CD8-positive, alpha-beta memory T cell (primary cell): ENCODE measurements at regions not wholly inside any gene's neighbourhood (a gene's known extent, or its start where the extent isn't known, plus 50 kb on each side); places are given as distances from the start of the nearest gene placed in this dataset.

ENCODE experiments used
- CTCF ChIA-PET: fragments of 350-600 bp; sonication (Branson Sonifier 250); formaldehyde crosslinking; loops from one replicate; lab custom pipeline; 2021; ENCODE audit warnings: antibody characterized with exemption; lab: Charles Lee
- POLR2A ChIA-PET: fragments of 350-600 bp; sonication (Branson Sonifier 250); formaldehyde crosslinking; loops from one replicate; lab custom pipeline; 2021; ENCODE audit warnings: antibody characterized with exemption; lab: Charles Lee
- DNase-seq, 5 donors: peaks; one replicate each; pipeline versions ENCODE4 v3.0.0 to v3.0.0-alpha.2; 2020 to 2022; ENCODE audit warnings: mixed read lengths in 1 of 5
- H3K27ac ChIP-seq: one replicate; pipeline ENCODE4 v1.7.0; 2013; ENCODE audit warnings: low read depth, mild to moderate bottlenecking, low read length, moderate library complexity
- H3K27me3 ChIP-seq: 2 replicates; pipeline ENCODE4 v1.7.0; 2013; ENCODE audit warnings: low read length, mild to moderate bottlenecking; ENCODE audit not compliant: insufficient read depth, poor library complexity, severe bottlenecking
- H3K36me3 ChIP-seq: 2 replicates; pipeline ENCODE4 v1.7.0; 2013; ENCODE audit warnings: mild to moderate bottlenecking, low read length, moderate library complexity; ENCODE audit not compliant: insufficient read depth
- H3K4me1 ChIP-seq: 2 replicates; pipeline ENCODE4 v1.7.0; 2013; ENCODE audit warnings: mild to moderate bottlenecking, low read length, moderate library complexity; ENCODE audit not compliant: insufficient read depth
- H3K4me3 ChIP-seq: 2 replicates; pipeline ENCODE4 v1.7.0; 2013; ENCODE audit warnings: mild to moderate bottlenecking, low read length
- H3K9me3 ChIP-seq: 2 replicates; pipeline ENCODE4 v1.7.0; 2013; ENCODE audit warnings: mild to moderate bottlenecking, low read length
- H3K27ac Mint-ChIP-seq, 8 donors: one replicate each; pipeline ENCODE4 v1.8.0; 2020 to 2021; ENCODE audit warnings: mixed read lengths in 8 of 8, mild to moderate bottlenecking in 6 of 8, inconsistent platforms in 3 of 8, moderate library complexity in 3 of 8
- H3K27me3 Mint-ChIP-seq, 2 donors: one replicate each; pipeline ENCODE4 v1.8.0; 2020 to 2021; ENCODE audit warnings: mixed read lengths in 2 of 2, mild to moderate bottlenecking in 1 of 2, moderate library complexity in 1 of 2
- H3K36me3 Mint-ChIP-seq, 3 donors: one replicate each; pipeline ENCODE4 v1.8.0; 2020 to 2021; ENCODE audit warnings: mixed read lengths in 3 of 3, inconsistent platforms in 1 of 3, mild to moderate bottlenecking in 1 of 3
- H3K4me1 Mint-ChIP-seq, 3 donors: one replicate each; pipeline ENCODE4 v1.8.0; 2020 to 2021; ENCODE audit warnings: mixed read lengths in 3 of 3, inconsistent platforms in 1 of 3, mild to moderate bottlenecking in 1 of 3
- H3K4me3 Mint-ChIP-seq, 7 donors: one replicate each; pipeline ENCODE4 v1.8.0; 2020 to 2021; ENCODE audit warnings: mixed read lengths in 7 of 7, mild to moderate bottlenecking in 6 of 7, moderate library complexity in 4 of 7, inconsistent platforms in 2 of 7
- H3K9me3 Mint-ChIP-seq, 5 donors: one replicate each; pipeline ENCODE4 v1.8.0; 2020 to 2022; ENCODE audit warnings: mixed read lengths in 5 of 5, mild to moderate bottlenecking in 3 of 5, moderate library complexity in 2 of 5, inconsistent platforms in 1 of 5

DNA sequence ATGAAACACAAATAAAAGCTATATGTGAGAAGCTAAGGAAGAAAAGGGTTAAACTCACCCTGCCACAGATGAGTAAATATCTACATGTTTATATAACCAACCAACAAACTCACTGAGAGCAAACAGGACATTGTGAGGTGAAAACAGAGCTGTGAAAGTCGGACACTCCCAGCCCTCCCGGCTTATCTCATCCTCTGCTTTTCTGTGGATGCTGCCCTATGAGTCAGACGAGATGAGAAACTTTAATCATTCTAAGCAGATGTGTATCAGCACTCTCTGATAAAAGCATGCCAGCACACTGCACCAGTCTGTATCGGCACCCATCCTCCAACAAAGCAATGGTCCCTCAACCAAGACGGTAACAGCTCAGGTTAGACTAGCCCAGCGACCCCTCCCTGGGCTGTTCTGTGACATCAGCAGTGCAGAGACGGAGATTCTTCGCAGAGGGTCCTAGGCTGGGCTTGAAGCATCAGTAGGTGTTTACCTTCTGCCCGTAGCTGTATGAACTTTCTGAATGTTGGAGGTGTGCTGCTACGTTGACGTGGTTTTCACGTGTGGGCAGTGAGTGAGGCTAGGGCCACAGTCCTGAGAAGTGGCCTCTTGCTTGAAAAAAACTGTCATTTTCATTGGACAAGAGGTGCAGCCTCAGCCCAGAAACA lies 119.8 kb upstream of the ALDH1A3 start:
- no peaks in the 10 kb centered on the region for H3K36me3 ChIP-seq
- H3K27me3 Mint-ChIP-seq = peaks cover 16 to 32% of the 10 kb centered on the region in 2 donors
- H3K4me3 ChIP-seq = no peak overlapping the region
- no peaks in the 10 kb centered on the region for H3K4me1 Mint-ChIP-seq
- no peak overlapping the region for H3K27ac ChIP-seq
- no peaks in the 10 kb centered on the region for H3K27me3 ChIP-seq
- H3K9me3 Mint-ChIP-seq = no peaks in the 10 kb centered on the region
- POLR2A ChIA-PET = no interaction called here
- CTCF ChIA-PET = no interaction called here
- no peak overlapping the region for H3K27ac Mint-ChIP-seq
- no peaks in the 10 kb centered on the region for H3K4me1 ChIP-seq
- no peak for DNase-seq
- H3K36me3 Mint-ChIP-seq = no peaks in the 10 kb centered on the region
- H3K9me3 ChIP-seq = no peaks in the 10 kb centered on the region
- H3K4me3 Mint-ChIP-seq = no peak overlapping the region

DNA sequence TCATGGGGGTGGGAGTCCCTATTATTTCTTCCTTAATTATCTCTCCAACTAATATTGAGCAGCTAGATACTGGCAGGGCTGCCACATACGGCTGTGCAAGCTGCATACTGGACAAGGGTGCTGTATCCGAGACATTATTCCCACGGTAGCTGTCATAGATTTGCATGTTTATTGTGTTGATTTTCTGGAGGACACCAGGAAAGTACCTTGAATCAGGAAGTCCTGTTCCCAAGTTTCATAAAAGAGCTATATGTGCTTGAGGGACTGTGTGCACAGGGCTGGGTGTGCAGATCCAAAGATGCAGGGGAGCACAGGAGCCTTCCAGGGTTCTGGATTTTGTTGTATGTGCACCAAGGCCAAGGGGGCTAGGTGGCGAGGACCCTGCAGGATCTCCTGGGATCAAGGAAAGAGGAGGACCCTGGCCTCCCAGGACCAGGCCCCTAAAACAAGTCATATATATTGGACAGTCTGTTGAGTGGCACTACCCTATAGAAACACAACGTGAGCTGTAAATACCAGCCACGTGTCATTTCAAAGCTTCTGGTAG lies 119.2 kb upstream of the ALDH1A3 start:
- ChIA-PET CTCF (no interaction called here), POLR2A (no interaction called here)
- no peak overlapping the region for H3K4me3 Mint-ChIP-seq
- Histone ChIP-seq H3K4me1 (no peaks in the 10 kb centered on the region), H3K36me3 (no peaks in the 10 kb centered on the region), H3K27ac (no peak overlapping the region), H3K9me3 (no peaks in the 10 kb centered on the region), H3K27me3 (no peaks in the 10 kb centered on the region), H3K4me3 (no peak overlapping the region)
- H3K27me3 Mint-ChIP-seq = peaks cover 16 to 35% of the 10 kb centered on the region in 2 donors
- no peaks in the 10 kb centered on the region for H3K4me1 Mint-ChIP-seq
- no peak for DNase-seq
- H3K9me3 Mint-ChIP-seq = no peaks in the 10 kb centered on the region
- H3K27ac Mint-ChIP-seq = no peak overlapping the region
- no peaks in the 10 kb centered on the region for H3K36me3 Mint-ChIP-seq

DNA sequence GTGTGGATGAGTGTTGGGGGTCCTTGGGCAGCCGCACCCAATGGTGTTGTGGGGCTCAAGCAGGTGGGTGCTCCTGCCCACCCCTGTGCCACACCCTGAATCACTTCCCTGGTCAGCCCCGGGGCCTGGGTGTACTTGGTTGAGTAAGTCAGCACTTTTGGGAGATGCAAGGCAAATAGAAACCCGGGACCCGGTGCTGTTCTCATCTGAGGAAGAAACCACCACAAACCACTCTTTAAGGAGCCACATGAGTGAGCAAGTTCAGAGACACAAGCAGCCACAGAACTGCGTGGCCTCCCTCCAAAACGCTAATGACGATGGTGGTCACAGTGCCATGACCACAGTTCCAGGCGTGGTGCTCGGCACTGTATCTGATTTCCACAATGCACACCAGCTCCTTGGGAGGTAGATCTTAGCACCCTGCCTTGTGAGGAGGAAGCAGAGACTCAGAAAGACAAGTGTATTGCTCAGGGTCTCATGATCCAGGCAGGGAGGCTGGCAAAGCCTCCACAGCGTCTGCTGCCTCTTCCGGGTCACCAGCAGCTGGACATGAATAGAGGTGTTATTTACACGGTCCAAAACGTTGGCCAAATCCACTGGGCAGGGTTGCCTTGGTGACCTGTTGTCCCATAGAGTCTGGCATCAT lies 118.2 kb upstream of the ALDH1A3 start:
- H3K4me1 ChIP-seq = no peaks in the 10 kb centered on the region
- Mint-ChIP-seq H3K27me3 (peaks cover 16 to 35% of the 10 kb centered on the region in 2 donors), H3K36me3 (no peaks in the 10 kb centered on the region), H3K4me1 (no peaks in the 10 kb centered on the region), H3K9me3 (no peaks in the 10 kb centered on the region), H3K4me3 (no peak overlapping the region), H3K27ac (no peak overlapping the region)
- ChIA-PET CTCF (no interaction called here), POLR2A (no interaction called here)
- DNase-seq = no peak
- H3K9me3 ChIP-seq = no peaks in the 10 kb centered on the region
- H3K27me3 ChIP-seq = no peaks in the 10 kb centered on the region
- no peak overlapping the region for H3K27ac ChIP-seq
- H3K4me3 ChIP-seq = no peak overlapping the region
- no peaks in the 10 kb centered on the region for H3K36me3 ChIP-seq

DNA sequence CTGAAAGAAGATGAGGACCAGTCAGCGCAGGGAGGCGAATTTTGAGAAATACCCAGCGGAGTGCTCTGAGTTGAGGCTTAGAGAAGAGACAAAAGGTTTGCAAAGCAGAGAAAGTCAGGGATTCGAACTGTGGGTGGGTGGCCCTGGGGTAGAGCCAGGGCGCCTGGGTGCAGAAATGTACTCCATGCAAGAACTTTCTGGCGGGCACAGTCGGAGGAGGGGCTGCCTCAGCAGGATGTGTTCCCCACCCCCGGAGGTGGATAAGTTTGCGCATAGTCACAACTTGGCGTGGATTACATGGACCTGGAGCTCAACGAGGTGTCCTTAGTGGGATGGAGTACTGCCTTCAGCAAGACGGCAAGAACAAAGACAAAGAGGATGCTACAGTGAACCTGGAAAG lies 117.3 kb upstream of the ALDH1A3 start:
- H3K27ac Mint-ChIP-seq = no peak overlapping the region
- H3K9me3 Mint-ChIP-seq = peaks cover 0 to under 1% (median 0%) of the 10 kb centered on the region in 5 donors
- no peaks in the 10 kb centered on the region for H3K36me3 Mint-ChIP-seq
- peaks cover 14 to 30% of the 10 kb centered on the region in 2 donors for H3K27me3 Mint-ChIP-seq
- Histone ChIP-seq H3K4me3 (no peak overlapping the region), H3K36me3 (no peaks in the 10 kb centered on the region), H3K27ac (no peak overlapping the region), H3K27me3 (no peaks in the 10 kb centered on the region), H3K9me3 (no peaks in the 10 kb centered on the region), H3K4me1 (no peaks in the 10 kb centered on the region)
- no peak for DNase-seq
- H3K4me1 Mint-ChIP-seq = no peaks in the 10 kb centered on the region
- POLR2A ChIA-PET = no interaction called here
- H3K4me3 Mint-ChIP-seq = no peak overlapping the region
- CTCF ChIA-PET = no interaction called here

DNA sequence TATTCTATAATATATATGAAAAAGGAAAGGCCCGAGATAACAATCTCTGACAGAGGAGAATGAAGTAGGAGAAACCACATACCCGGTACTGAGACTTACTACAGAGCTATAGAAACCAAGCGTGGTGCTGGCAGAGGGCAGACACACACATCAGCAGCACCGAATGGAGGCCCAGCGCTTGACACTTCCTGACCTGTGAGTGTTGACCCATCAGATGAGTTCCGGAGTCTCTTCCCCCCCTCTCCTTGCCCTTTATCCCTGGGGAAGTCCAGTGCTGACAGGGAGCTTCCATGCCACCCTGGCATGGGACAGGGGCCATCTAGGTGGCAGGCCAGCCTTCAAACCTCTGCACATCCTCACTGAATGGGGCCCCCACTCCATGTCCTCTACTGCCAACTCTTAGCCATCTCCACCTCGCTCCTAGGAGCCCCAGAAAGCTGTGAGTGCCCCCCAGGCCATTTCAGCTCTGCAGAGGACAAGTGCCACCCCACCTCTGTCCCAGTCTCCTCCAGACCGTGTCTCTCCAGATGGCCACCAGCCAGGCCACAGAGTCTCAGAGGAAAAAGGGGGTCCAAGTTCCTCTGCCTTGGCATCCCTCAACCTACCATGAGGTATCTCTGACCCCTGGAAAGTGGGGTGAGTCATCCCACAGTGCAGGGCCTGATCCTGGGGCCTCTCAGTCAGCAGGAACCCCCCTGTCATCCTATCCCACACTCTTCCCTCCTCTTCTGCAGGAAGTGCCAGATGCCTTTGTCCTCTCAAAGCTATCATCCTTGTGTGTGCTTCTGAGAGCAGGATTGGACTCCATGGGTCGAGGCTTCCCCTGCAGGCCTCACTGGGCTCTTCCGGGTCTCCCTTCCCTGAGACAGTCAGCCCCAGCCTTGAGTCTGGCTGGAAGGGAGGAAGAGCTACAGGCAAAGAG lies 116.5 kb upstream of the ALDH1A3 start:
- ChIA-PET POLR2A (no interaction called here), CTCF (no interaction called here)
- H3K36me3 Mint-ChIP-seq = no peaks in the 10 kb centered on the region
- no peak overlapping the region for H3K27ac ChIP-seq
- H3K9me3 ChIP-seq = no peaks in the 10 kb centered on the region
- H3K4me3 ChIP-seq = no peak overlapping the region
- H3K4me1 Mint-ChIP-seq = no peaks in the 10 kb centered on the region
- no peaks in the 10 kb centered on the region for H3K27me3 ChIP-seq
- H3K27ac Mint-ChIP-seq = no peak overlapping the region
- no peak for DNase-seq
- peaks cover 10 to 27% of the 10 kb centered on the region in 2 donors for H3K27me3 Mint-ChIP-seq
- H3K36me3 ChIP-seq = no peaks in the 10 kb centered on the region
- no peaks in the 10 kb centered on the region for H3K4me1 ChIP-seq
- H3K4me3 Mint-ChIP-seq = no peak overlapping the region
- H3K9me3 Mint-ChIP-seq = peaks cover 0 to 2% (median 0%) of the 10 kb centered on the region in 5 donors

DNA sequence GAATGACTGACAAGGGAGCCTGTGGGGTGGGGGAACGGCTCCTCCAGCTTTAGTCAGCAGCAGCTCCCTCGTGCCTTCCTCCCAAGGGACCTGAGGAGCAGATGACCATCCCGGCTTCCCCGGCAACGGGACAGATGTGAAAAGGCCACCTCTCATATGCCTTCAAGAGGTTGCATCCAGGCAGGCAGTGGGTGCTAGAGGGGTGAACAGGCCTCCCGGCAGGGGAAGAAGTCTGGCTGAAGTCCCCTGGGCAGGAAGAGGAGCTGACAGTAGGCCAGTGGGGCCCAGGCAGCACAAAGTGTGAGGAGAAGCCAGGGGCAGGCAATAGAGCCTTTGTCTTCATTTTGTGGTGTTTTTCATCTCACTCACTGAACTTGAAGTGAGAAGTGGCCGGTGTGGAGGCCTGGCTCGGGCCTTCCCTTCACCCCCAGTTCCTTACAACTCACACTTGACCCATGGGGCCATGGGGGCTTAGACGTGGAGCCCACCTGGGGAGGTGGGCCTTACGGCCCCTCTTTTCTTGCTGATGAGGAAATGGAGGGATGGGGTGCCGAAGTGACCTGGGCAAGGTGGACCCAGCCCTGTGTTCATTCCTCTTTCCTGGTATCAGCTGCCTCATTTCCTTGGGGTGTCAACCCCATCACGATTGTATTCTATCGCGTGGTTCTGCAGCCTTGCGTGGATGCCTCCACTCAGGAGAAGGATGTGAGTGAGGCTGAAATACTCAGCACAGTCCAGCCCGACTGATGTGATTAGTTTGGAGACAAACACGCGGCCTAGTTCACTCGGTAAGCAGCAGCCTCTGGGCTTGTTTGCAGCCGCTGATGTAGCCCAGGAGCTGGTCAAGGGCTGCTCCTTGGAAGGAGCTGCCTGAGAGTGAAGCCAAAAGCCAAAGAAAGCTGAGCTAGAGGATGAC lies 115.5 kb upstream of the ALDH1A3 start:
- Mint-ChIP-seq H3K27ac (no peak overlapping the region), H3K9me3 (peaks cover 0 to 2% (median 0%) of the 10 kb centered on the region in 5 donors), H3K4me1 (no peaks in the 10 kb centered on the region), H3K4me3 (no peak overlapping the region), H3K36me3 (no peaks in the 10 kb centered on the region), H3K27me3 (peaks cover 5 to 22% of the 10 kb centered on the region in 2 donors)
- ChIA-PET CTCF (no interaction called here), POLR2A (no interaction called here)
- Histone ChIP-seq H3K9me3 (no peaks in the 10 kb centered on the region), H3K27me3 (no peaks in the 10 kb centered on the region), H3K36me3 (no peaks in the 10 kb centered on the region), H3K27ac (no peak overlapping the region), H3K4me1 (no peaks in the 10 kb centered on the region), H3K4me3 (no peak overlapping the region)
- DNase-seq = no peak

DNA sequence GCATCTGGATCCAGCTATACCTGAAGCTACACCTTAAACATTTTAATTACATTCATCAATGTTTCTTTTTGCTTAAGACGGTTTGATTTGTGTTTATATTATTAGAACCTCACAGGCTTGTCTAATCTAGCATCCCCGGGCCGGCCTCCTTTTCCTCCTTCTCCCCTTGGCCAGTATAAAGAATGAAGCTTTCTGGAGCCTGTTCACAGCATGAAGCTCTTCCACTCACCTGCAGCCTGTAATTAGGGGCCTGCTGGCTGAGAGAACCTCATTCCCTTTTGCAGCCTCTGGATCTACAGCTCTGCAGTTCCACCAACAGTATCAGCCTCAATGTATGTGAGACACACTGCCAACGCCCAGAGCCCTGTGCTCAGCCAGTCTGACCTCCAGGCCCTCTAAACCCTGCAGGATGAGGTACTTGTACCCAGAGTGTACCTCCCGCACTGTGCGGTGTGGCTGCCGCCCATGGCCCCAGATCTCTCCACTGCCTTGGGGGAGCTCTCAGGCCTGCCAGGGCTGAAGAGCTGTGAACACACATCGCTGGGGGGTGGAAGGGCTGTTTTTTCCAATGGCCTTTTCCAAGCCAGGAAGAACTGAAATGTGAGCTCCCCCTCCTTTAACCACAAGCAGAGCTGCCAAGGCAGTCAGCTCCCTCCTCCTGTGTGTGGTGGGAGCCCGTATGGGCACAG lies 114.7 kb upstream of the ALDH1A3 start:
- no peaks in the 10 kb centered on the region for H3K4me1 ChIP-seq
- DNase-seq = no peak
- no peak overlapping the region for H3K27ac Mint-ChIP-seq
- H3K27ac ChIP-seq = no peak overlapping the region
- H3K9me3 Mint-ChIP-seq = peaks cover 0 to 2% (median 0%) of the 10 kb centered on the region in 5 donors
- H3K9me3 ChIP-seq = no peaks in the 10 kb centered on the region
- H3K36me3 Mint-ChIP-seq = no peaks in the 10 kb centered on the region
- no peaks in the 10 kb centered on the region for H3K36me3 ChIP-seq
- H3K27me3 ChIP-seq = no peaks in the 10 kb centered on the region
- CTCF ChIA-PET = no interaction called here
- POLR2A ChIA-PET = no interaction called here
- H3K4me3 Mint-ChIP-seq = peak overlapping the region in 1 of 7 donors; percentile 44
- H3K27me3 Mint-ChIP-seq = peaks cover 6 to 14% of the 10 kb centered on the region in 2 donors
- no peaks in the 10 kb centered on the region for H3K4me1 Mint-ChIP-seq
- H3K4me3 ChIP-seq = no peak overlapping the region
